ENCODE measurements at regions not wholly inside any gene's neighbourhood (a gene's known extent, or its start where the extent isn't known, plus 50 kb on each side); places are given as distances from the start of the nearest gene placed in this dataset.

GRCh38 chr17:59494757-59495368 lies 70.5 kb upstream of the DHX40 start:
- Histone ChIP-seq H3K4me3 (no peak overlapping the region), H3K9me3 (no peaks in the 10 kb centered on the region), H3K4me2 (no peak overlapping the region), H3K4me1 (no peaks in the 10 kb centered on the region), H3K27ac (no peak overlapping the region)
- ATAC-seq (no peak), DNase-seq (ENCODE audit: low read depth in 1 of 2, low spot score in 1 of 2) (no peak), FAIRE-seq (no peak)
- WGBS (ENCODE audit: missing lambda C conversion rate) = 72% methylated on average over 12 of the region's 12 CpGs
- ChIA-PET POLR2A (no interaction called here), CTCF (interaction anchor here (1.3 to 2.9 kb wide), 3 partner anchors 10 to 184 kb away, joined by 3 to 8 read pairs (median 4); no protein-coding TSS in a partner anchor)
- TF ChIP-seq PBX3 (IDR thresholded peaks at IDR 0.05) (no peak), POLR2A (IDR thresholded peaks at IDR 0.05; ENCODE audit: low read length) (no peak), EP300 (IDR thresholded peaks at IDR 0.05) (no peak), FOSL2 (IDR thresholded peaks at IDR 0.05) (no peak), FOSL2 (CRISPR knock-in tag; IDR thresholded peaks at IDR 0.05) (no peak), BHLHE40 (IDR thresholded peaks at IDR 0.05; ENCODE audit: low read depth, low read length) (no peak), CEBPB (IDR thresholded peaks at IDR 0.05) (no peak), NPAS2 (CRISPR knock-in tag; IDR thresholded peaks at IDR 0.05; ENCODE audit: borderline replicate concordance) (no peak), MYC (IDR thresholded peaks at IDR 0.05; ENCODE audit: borderline replicate concordance, low read length) (no peak), RFX5 (IDR thresholded peaks at IDR 0.05) (no peak), SMC3 (IDR thresholded peaks at IDR 0.05) (no peak), ESRRA (IDR thresholded peaks at IDR 0.05; ENCODE audit: borderline replicate concordance, low read length) (no peak), FOSB (CRISPR knock-in tag; IDR thresholded peaks at IDR 0.05) (no peak), MAX (IDR thresholded peaks at IDR 0.05) (no peak), TFCP2L1 (CRISPR knock-in tag; IDR thresholded peaks at IDR 0.05) (no peak), MAZ (IDR thresholded peaks at IDR 0.05; ENCODE audit: borderline replicate concordance, low read depth, low read length) (no peak), FOXS1 (CRISPR knock-in tag; IDR thresholded peaks at IDR 0.05) (no peak), CTCF (IDR thresholded peaks at IDR 0.05) (no peak)

- ChIA-PET POLR2A (no interaction called here), CTCF (interaction anchor here (0.6 to 2.9 kb wide), 6 partner anchors 12 to 185 kb away, joined by 3 to 8 read pairs (median 5); no protein-coding TSS in a partner anchor)
- no peak for TF ChIP-seq EP300 (IDR thresholded peaks at IDR 0.05)
- TF ChIP-seq BCL3 (IDR thresholded peaks at IDR 0.05) = no peak
- no peak for TF ChIP-seq CHD2 (IDR thresholded peaks at IDR 0.05; ENCODE audit: low read length, partially characterized antibody)
- TF ChIP-seq FOSL2 (IDR thresholded peaks at IDR 0.05) = no peak
- no peak for TF ChIP-seq FOSL2 (CRISPR knock-in tag; IDR thresholded peaks at IDR 0.05)
- no peak for TF ChIP-seq BHLHE40 (IDR thresholded peaks at IDR 0.05; ENCODE audit: low read depth, low read length)
- TF ChIP-seq CBX2 (IDR thresholded peaks at IDR 0.05; ENCODE audit: borderline replicate concordance, low read depth) = no peak
- TF ChIP-seq PHF8 (IDR thresholded peaks at IDR 0.05; ENCODE audit: borderline replicate concordance, low read depth) = no peak
- no peak for TF ChIP-seq GATA3 (IDR thresholded peaks at IDR 0.05; ENCODE audit: borderline replicate concordance)
- no peak for TF ChIP-seq SREBF2 (IDR thresholded peaks at IDR 0.05)
- no peak for TF ChIP-seq HOXB5 (CRISPR knock-in tag; IDR thresholded peaks at IDR 0.05)
- no peak for TF ChIP-seq ZNF302 (CRISPR knock-in tag; IDR thresholded peaks at IDR 0.05)
- no peak for TF ChIP-seq ZSCAN20 (CRISPR knock-in tag; IDR thresholded peaks at IDR 0.05)
- no peak overlapping the region for H3K4me3 ChIP-seq
- DNase-seq (ENCODE audit: low read depth in 1 of 2, low spot score in 1 of 2) (no peak), FAIRE-seq (no peak), ATAC-seq (no peak)
- no peaks in the 10 kb centered on the region for H3K4me1 ChIP-seq
- H3K4me2 ChIP-seq = no peak overlapping the region
- 96% methylated on average over 1 of the region's 1 CpG for WGBS (ENCODE audit: missing lambda C conversion rate)
- H3K27ac ChIP-seq = no peak overlapping the region
- H3K9me3 ChIP-seq = no peaks in the 10 kb centered on the region
These were observed 69.2 kb upstream of the DHX40 start for GRCh38 chr17:59496178-59496577.
